ENCODE measurements at regions not wholly inside any gene's neighbourhood (a gene's known extent, or its start where the extent isn't known, plus 50 kb on each side); places are given as distances from the start of the nearest gene placed in this dataset.

GRCh38 chr4:112881842-112882241, 167.6 kb upstream of the ANK2 start:
- CTCF ChIA-PET = no interaction called here

GRCh38 chr4:112882286-112882685, 167.2 kb upstream of the ANK2 start:
- no peak for DNase-seq
- Histone ChIP-seq H3K9me3 (ENCODE audit: insufficient read depth, low read depth) (no peaks in the 10 kb centered on the region), H3K4me3 (no peak overlapping the region), H3F3A (ENCODE audit: insufficient read depth, low read depth) (no peaks in the 10 kb centered on the region), H3K79me2 (ENCODE audit: low read depth) (no peaks in the 10 kb centered on the region), H3K9me2 (ENCODE audit: insufficient read depth) (no peaks in the 10 kb centered on the region), H3K4me2 (no peak overlapping the region), H3K4me1 (replicated peaks; ENCODE audit: insufficient read depth) (no peaks in the 10 kb centered on the region), H4K20me1 (ENCODE audit: insufficient read depth) (no peaks in the 10 kb centered on the region), H3K27me3 (ENCODE audit: insufficient read depth, low read depth) (no peaks in the 10 kb centered on the region), H3K27ac (no peak overlapping the region), H2AFZ (no peak overlapping the region), H3K36me3 (ENCODE audit: low read depth) (no peaks in the 10 kb centered on the region)
- ChIA-PET CTCF (no interaction called here), POLR2A (ENCODE audit: unreplicated experiment) (no interaction called here)
- TF ChIP-seq CTCF (conservative IDR thresholded peaks at IDR 0.05) (no peak), EZH2 (IDR thresholded peaks at IDR 0.05; ENCODE audit: low read depth) (no peak)
- BruUV-seq (replicated peaks) = no TSS peak
- intact Hi-C loops (cut with micrococcal nuclease; ENCODE audit: unreplicated experiment) = no loop called here

More at GRCh38 chr4:112881842-112882241, 167.6 kb upstream of the ANK2 start:
- BruUV-seq (replicated peaks) = no TSS peak
- no peaks in the 10 kb centered on the region for H3K9me3 ChIP-seq (ENCODE audit: insufficient read depth, low read depth)
- H3F3A ChIP-seq (ENCODE audit: insufficient read depth, low read depth) = no peaks in the 10 kb centered on the region
- intact Hi-C loops (cut with micrococcal nuclease; ENCODE audit: unreplicated experiment) = no loop called here
- POLR2A ChIA-PET (ENCODE audit: unreplicated experiment) = no interaction called here
- no peaks in the 10 kb centered on the region for H3K36me3 ChIP-seq (ENCODE audit: low read depth)
- no peaks in the 10 kb centered on the region for H4K20me1 ChIP-seq (ENCODE audit: insufficient read depth)
- no peaks in the 10 kb centered on the region for H3K4me1 ChIP-seq (replicated peaks; ENCODE audit: insufficient read depth)
- H3K79me2 ChIP-seq (ENCODE audit: low read depth) = no peaks in the 10 kb centered on the region
- H3K9me2 ChIP-seq (ENCODE audit: insufficient read depth) = no peaks in the 10 kb centered on the region
- no peak for DNase-seq
- no peak overlapping the region for H2AFZ ChIP-seq
- H3K27ac ChIP-seq = no peak overlapping the region
- H3K4me2 ChIP-seq = no peak overlapping the region
- no peaks in the 10 kb centered on the region for H3K27me3 ChIP-seq (ENCODE audit: insufficient read depth, low read depth)
- TF ChIP-seq CTCF (conservative IDR thresholded peaks at IDR 0.05) = no peak
- no peak for TF ChIP-seq EZH2 (IDR thresholded peaks at IDR 0.05; ENCODE audit: low read depth)
- H3K4me3 ChIP-seq = no peak overlapping the region

- no peaks in the 10 kb centered on the region for H3K9me2 ChIP-seq (ENCODE audit: insufficient read depth)
Observed at GRCh38 chr4:112884406-112884805, 165.0 kb upstream of the ANK2 start.

More at GRCh38 chr4:112884406-112884805, 165.0 kb upstream of the ANK2 start:
- Histone ChIP-seq H3K36me3 (ENCODE audit: low read depth) (no peaks in the 10 kb centered on the region), H3K4me3 (no peak overlapping the region), H4K20me1 (ENCODE audit: insufficient read depth) (no peaks in the 10 kb centered on the region), H3F3A (ENCODE audit: insufficient read depth, low read depth) (no peaks in the 10 kb centered on the region), H2AFZ (no peak overlapping the region), H3K9me3 (ENCODE audit: insufficient read depth, low read depth) (no peaks in the 10 kb centered on the region), H3K4me1 (replicated peaks; ENCODE audit: insufficient read depth) (no peaks in the 10 kb centered on the region), H3K27me3 (ENCODE audit: insufficient read depth, low read depth) (no peaks in the 10 kb centered on the region), H3K79me2 (ENCODE audit: low read depth) (no peaks in the 10 kb centered on the region), H3K27ac (no peak overlapping the region), H3K4me2 (no peak overlapping the region)
- no peak for DNase-seq
- intact Hi-C loops (cut with micrococcal nuclease; ENCODE audit: unreplicated experiment) = no loop called here
- BruUV-seq (replicated peaks) = no TSS peak
- ChIA-PET POLR2A (ENCODE audit: unreplicated experiment) (interaction anchor here (0.6 kb wide), 1 partner anchor 177 kb away, joined by 8 read pairs; no protein-coding TSS in a partner anchor), CTCF (no interaction called here)
- no peak for TF ChIP-seq CTCF (conservative IDR thresholded peaks at IDR 0.05)
- no peak for TF ChIP-seq EZH2 (IDR thresholded peaks at IDR 0.05; ENCODE audit: low read depth)
